ENCODE measurements at regions not wholly inside any gene's neighbourhood (a gene's known extent, or its start where the extent isn't known, plus 50 kb on each side); places are given as distances from the start of the nearest gene placed in this dataset.

DNA sequence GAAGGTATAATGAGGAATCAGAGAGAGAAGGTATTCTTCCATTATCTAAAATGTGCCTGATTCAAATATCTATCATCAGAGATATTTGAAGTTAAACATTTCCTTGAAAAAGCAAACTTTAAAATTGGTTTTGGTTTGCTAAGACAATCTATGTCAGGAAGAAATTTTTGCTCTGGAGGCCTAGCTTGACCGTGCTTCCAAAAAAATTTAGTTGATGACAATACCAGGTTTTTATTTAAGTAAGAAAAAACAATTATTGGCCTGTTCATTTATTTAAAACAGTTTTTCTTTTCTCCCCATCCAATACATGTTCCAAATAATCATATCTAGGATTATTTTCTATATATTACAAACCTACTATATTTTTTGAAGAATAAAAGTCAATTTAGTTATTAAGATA is 75.3 kb downstream of the OTOL1 start:
- H3K9me3 ChIP-seq, result no peaks in the 10 kb centered on the region
- H3K36me3 ChIP-seq, result no peaks in the 10 kb centered on the region
- no peaks in the 10 kb centered on the region for H3K4me1 ChIP-seq
- H3K27me3 ChIP-seq, result no peaks in the 10 kb centered on the region
- H3K4me3 ChIP-seq, result no peak overlapping the region
- H3K27ac ChIP-seq, result no peak overlapping the region
- TF ChIP-seq POLR2AphosphoS5 (IDR thresholded peaks at IDR 0.05), result no peak
- TF ChIP-seq, protein P1, sequence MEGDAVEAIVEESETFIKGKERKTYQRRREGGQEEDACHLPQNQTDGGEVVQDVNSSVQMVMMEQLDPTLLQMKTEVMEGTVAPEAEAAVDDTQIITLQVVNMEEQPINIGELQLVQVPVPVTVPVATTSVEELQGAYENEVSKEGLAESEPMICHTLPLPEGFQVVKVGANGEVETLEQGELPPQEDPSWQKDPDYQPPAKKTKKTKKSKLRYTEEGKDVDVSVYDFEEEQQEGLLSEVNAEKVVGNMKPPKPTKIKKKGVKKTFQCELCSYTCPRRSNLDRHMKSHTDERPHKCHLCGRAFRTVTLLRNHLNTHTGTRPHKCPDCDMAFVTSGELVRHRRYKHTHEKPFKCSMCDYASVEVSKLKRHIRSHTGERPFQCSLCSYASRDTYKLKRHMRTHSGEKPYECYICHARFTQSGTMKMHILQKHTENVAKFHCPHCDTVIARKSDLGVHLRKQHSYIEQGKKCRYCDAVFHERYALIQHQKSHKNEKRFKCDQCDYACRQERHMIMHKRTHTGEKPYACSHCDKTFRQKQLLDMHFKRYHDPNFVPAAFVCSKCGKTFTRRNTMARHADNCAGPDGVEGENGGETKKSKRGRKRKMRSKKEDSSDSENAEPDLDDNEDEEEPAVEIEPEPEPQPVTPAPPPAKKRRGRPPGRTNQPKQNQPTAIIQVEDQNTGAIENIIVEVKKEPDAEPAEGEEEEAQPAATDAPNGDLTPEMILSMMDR (IDR thresholded peaks at IDR 0.05), result no peak
- TF ChIP-seq EP300 (IDR thresholded peaks at IDR 0.05), result no peak
- no peak for TF ChIP-seq POLR2A (IDR thresholded peaks at IDR 0.05)
- 67 to 84% methylated on average over 1 of the region's 1 CpG for WGBS, 2 donors (ENCODE audit: low coverage in 1 of 2)
- ATAC-seq, result no peak

DNA sequence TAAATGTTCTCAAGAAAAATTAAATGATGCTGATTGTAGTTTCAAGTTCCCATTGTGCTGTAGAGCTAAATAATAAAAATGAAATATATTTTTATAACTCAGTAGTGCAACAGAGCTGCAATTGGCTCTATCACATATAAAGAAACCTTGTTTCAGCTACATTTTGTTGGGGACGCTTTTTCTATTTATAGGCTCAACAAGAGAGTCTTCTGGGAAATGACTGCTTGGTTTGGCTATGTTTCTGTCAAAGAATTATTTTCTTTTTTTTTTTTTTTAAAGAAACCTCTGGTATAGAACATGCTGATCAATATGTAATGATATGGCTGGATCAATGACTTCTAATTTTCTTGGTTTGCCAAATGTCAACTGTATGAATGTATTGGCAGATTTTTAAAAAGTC is 76.5 kb downstream of the OTOL1 start:
- H3K4me1 ChIP-seq, result no peaks in the 10 kb centered on the region
- ATAC-seq, result no peak
- TF ChIP-seq, protein P1 (IDR thresholded peaks at IDR 0.05), result no peak
- TF ChIP-seq POLR2A (IDR thresholded peaks at IDR 0.05) (no peak), EP300 (IDR thresholded peaks at IDR 0.05) (no peak), POLR2AphosphoS5 (IDR thresholded peaks at IDR 0.05) (no peak)
- no peak overlapping the region for H3K27ac ChIP-seq
- H3K36me3 ChIP-seq, result no peaks in the 10 kb centered on the region
- no peak overlapping the region for H3K4me3 ChIP-seq
- WGBS, 2 donors (ENCODE audit: low coverage in 1 of 2), result 68 to 82% methylated on average over 1 of the region's 1 CpG
- H3K27me3 ChIP-seq, result no peaks in the 10 kb centered on the region
- H3K9me3 ChIP-seq, result no peaks in the 10 kb centered on the region

- Histone ChIP-seq H3K4me3 (no peak overlapping the region), H3K27me3 (no peaks in the 10 kb centered on the region), H3K9me3 (no peaks in the 10 kb centered on the region), H3K4me1 (no peaks in the 10 kb centered on the region), H3K36me3 (no peaks in the 10 kb centered on the region), H3K27ac (no peak overlapping the region)
- TF ChIP-seq POLR2A (IDR thresholded peaks at IDR 0.05), result no peak
- TF ChIP-seq, protein P1 (IDR thresholded peaks at IDR 0.05), result no peak
- no peak for TF ChIP-seq EP300 (IDR thresholded peaks at IDR 0.05)
- TF ChIP-seq POLR2AphosphoS5 (IDR thresholded peaks at IDR 0.05), result no peak
- 82 to 100% methylated on average over 2 of the region's 2 CpGs for WGBS, 2 donors (ENCODE audit: low coverage in 1 of 2)
- no peak for ATAC-seq
These were observed 79.3 kb downstream of the OTOL1 start for GRCh38 chr3:161575901-161576300.

DNA sequence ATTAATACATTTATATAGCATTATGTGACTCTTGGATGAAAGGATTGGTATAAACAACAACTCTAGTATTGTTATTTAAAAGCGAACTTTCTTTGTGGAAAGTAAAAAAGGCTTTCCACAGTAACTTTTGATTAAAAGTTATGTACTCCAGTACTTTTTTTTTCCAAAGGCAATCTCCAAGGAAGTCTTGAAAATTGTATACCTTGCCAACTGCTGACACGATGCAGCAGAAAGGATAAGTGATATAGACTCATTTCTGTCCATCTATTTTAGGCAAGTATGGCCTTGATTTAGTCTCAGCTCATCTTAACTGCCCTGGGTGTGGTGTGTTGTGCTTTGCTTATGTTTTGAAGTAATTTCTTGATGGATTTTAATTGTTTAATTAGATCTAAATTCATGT is 79.7 kb downstream of the OTOL1 start:
- ATAC-seq, result no peak
- no peaks in the 10 kb centered on the region for H3K4me1 ChIP-seq
- H3K9me3 ChIP-seq, result no peaks in the 10 kb centered on the region
- no peaks in the 10 kb centered on the region for H3K27me3 ChIP-seq
- no peak overlapping the region for H3K27ac ChIP-seq
- 46 to 49% methylated on average over 2 of the region's 2 CpGs for WGBS, 2 donors (ENCODE audit: low coverage in 1 of 2)
- H3K4me3 ChIP-seq, result no peak overlapping the region
- H3K36me3 ChIP-seq, result no peaks in the 10 kb centered on the region
- TF ChIP-seq, protein P1 (IDR thresholded peaks at IDR 0.05), result no peak
- TF ChIP-seq POLR2A (IDR thresholded peaks at IDR 0.05) (no peak), EP300 (IDR thresholded peaks at IDR 0.05) (no peak), POLR2AphosphoS5 (IDR thresholded peaks at IDR 0.05) (no peak)

DNA sequence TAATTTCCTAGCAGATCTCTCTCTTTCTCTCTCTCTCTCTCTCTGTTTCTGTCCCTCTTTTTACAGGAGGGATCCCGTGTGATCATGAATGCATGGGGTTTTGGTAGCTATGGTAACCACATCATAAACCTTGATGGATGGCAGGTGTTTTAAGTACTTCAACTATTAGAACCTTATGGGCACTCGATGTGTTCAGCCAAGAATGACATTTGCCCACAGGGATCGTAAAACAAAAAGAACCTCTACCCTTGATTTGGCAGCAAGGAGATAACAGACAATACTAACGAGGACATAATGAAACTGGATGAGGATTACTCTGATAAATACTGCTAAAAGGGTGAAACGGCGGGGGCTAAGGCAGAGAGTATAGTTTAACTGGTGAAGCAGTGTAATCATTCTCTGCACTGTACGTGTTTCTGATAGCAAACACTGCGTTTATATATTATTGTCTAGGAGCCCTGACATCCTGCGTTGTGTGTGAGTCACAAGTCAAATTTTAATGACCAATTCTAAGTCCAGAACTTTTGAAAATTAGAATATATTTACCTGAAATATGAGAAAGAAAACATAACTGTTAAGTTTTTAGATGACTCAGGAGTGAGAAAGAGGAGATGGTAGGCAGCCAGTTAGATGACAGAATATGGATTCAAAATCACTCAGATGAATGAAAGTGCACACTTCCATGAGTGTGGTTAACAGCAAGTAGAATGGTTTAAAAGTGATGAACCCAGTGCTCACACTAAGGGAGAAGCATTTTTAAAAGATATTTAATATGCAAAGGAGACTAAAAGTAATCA is 80.3 kb downstream of the OTOL1 start:
- H3K9me3 ChIP-seq, result no peaks in the 10 kb centered on the region
- H3K4me3 ChIP-seq, result no peak overlapping the region
- no peaks in the 10 kb centered on the region for H3K27me3 ChIP-seq
- TF ChIP-seq, protein P1 (IDR thresholded peaks at IDR 0.05), result no peak
- TF ChIP-seq EP300 (IDR thresholded peaks at IDR 0.05) (no peak), POLR2A (IDR thresholded peaks at IDR 0.05) (no peak), POLR2AphosphoS5 (IDR thresholded peaks at IDR 0.05) (no peak)
- no peaks in the 10 kb centered on the region for H3K4me1 ChIP-seq
- H3K27ac ChIP-seq, result no peak overlapping the region
- no peak for ATAC-seq
- 18 to 36% methylated on average over 7 to 9 of the region's 9 CpGs for WGBS, 2 donors (ENCODE audit: low coverage in 1 of 2)
- H3K36me3 ChIP-seq, result no peaks in the 10 kb centered on the region

Data from gastroesophageal sphincter (tissue), 4 donors.